Hepatocyte (in vitro differentiated cells): ENCODE measurements at regions not wholly inside any gene's neighbourhood (a gene's known extent, or its start where the extent isn't known, plus 50 kb on each side); places are given as distances from the start of the nearest gene placed in this dataset.

Experiments used
- DNase-seq: peaks from one replicate; pipeline ENCODE4 v3.0.0-alpha.2; 2016; ENCODE audit warnings: low spot score
- H2AFZ ChIP-seq: fragments of 200-600 bp; sonication (generic); 2 replicates; pipeline ENCODE4 v1.6.0; 2016; ENCODE audit warnings: antibody characterized with exemption, mild to moderate bottlenecking
- H3K27ac ChIP-seq: fragments of 200-600 bp; sonication (generic); 2 replicates; pipeline ENCODE4 v1.5.1; 2016; ENCODE audit warnings: mild to moderate bottlenecking
- H3K27me3 ChIP-seq: fragments of 200-600 bp; sonication (generic); 2 replicates; pipeline ENCODE4 v1.6.1; 2016
- H3K36me3 ChIP-seq: fragments of 200-600 bp; sonication (generic); replicated peaks from 2 replicates; pipeline ENCODE4 v1.5.1; 2016; ENCODE audit warnings: low read depth; ENCODE audit not compliant: insufficient read depth
- H3K4me1 ChIP-seq: fragments of 200-600 bp; sonication (generic); 2 replicates; pipeline ENCODE4 v1.5.1; 2016; ENCODE audit warnings: mild to moderate bottlenecking, moderate library complexity; ENCODE audit not compliant: insufficient read depth
- H3K4me2 ChIP-seq: fragments of 200-600 bp; sonication (generic); 2 replicates; pipeline ENCODE4 v1.6.0; 2016
- H3K4me3 ChIP-seq: fragments of 200-600 bp; sonication (generic); 2 replicates; pipeline ENCODE4 v1.5.1; 2016; ENCODE audit warnings: mild to moderate bottlenecking
- H3K79me2 ChIP-seq: fragments of 200-600 bp; sonication (generic); 2 replicates; pipeline ENCODE4 v1.6.0; 2017; ENCODE audit warnings: mild to moderate bottlenecking
- H3K9me2 ChIP-seq: fragments of 200-600 bp; sonication (generic); replicated peaks from 2 replicates; pipeline ENCODE4 v1.6.0; 2017; ENCODE audit warnings: mild to moderate bottlenecking; ENCODE audit not compliant: insufficient read depth
- H3K9me3 ChIP-seq: fragments of 200-600 bp; sonication (generic); 2 replicates; pipeline ENCODE4 v1.5.1; 2016; ENCODE audit warnings: low read depth, mild to moderate bottlenecking
- H4K20me1 ChIP-seq: fragments of 200-600 bp; sonication (generic); 2 replicates; pipeline ENCODE4 v1.6.0; 2016; ENCODE audit warnings: mild to moderate bottlenecking; ENCODE audit not compliant: insufficient read depth, poor library complexity, severe bottlenecking
- EZH2 ChIP-seq: fragments of 200-600 bp; sonication (generic); IDR thresholded peaks from 2 replicates; pipeline ENCODE4 v1.6.1; 2016; ENCODE audit warnings: antibody characterized with exemption, mild to moderate bottlenecking, borderline replicate concordance
- EZH2phosphoT487 ChIP-seq: fragments of 200-600 bp; sonication (generic); IDR thresholded peaks from one replicate; pipeline ENCODE4 v1.6.1; 2018; ENCODE audit warnings: antibody characterized with exemption, mild to moderate bottlenecking, low read depth, moderate library complexity; ENCODE audit not compliant: unreplicated experiment, severe bottlenecking
- WGBS: methylation state at CpG from one replicate; pipeline ENCODE4 v1.1.6; 2016; ENCODE audit warnings: low lambda C conversion rate; ENCODE audit errors: missing lambda C conversion rate; 5-methylcytosine and 5-hydroxymethylcytosine counted together
- TF ChIP-seq, protein P1 (sequence below): fragments of 200-600 bp; sonication (generic); IDR thresholded peaks from 2 replicates; pipeline ENCODE4 v1.5.1; 2016; ENCODE audit warnings: antibody characterized with exemption, mild to moderate bottlenecking; ENCODE audit not compliant: poor library complexity

DNA sequence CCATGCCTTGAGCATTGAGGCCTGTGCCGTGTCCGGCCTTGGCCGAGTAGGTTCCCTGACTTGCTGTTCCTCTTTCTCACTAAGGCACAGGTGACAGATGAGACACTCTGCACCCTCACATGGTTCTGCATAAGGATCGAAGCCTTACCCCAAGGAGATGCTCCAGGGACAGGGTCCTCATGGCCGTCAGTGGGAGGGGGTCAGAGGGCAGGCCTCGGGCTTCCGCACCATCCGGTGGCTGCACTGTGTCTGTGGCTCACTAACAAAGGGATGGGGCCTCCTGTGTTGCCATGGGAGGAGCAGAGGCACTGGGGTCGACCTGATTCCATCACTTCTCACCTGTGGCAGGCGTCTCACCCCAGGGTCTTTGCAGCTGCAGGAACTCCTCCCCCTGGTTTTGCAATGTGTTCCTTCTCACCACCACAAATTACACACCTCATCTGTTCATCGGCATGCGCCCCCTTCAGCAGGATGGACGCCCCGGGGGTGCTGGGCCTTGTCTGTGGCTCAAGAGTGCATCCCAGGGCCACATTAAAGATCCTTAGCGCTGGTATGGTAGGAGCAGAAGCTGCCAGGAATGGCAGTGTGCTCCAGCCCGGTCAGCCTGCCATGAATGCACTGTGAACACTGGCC, 113.3 kb upstream of the SOX1 start:
- Histone ChIP-seq H2AFZ (no peak overlapping the region), H3K9me2 (no peaks in the 10 kb centered on the region), H3K27ac (no peak overlapping the region), H3K27me3 (peaks cover 7% of the 10 kb centered on the region), H3K36me3 (no peaks in the 10 kb centered on the region), H3K4me2 (no peak overlapping the region), H3K4me3 (no peak overlapping the region), H4K20me1 (no peaks in the 10 kb centered on the region), H3K79me2 (no peaks in the 10 kb centered on the region), H3K4me1 (no peaks in the 10 kb centered on the region), H3K9me3 (no peaks in the 10 kb centered on the region)
- 85% methylated on average over 16 of the region's 16 CpGs for WGBS
- TF ChIP-seq, protein P1, sequence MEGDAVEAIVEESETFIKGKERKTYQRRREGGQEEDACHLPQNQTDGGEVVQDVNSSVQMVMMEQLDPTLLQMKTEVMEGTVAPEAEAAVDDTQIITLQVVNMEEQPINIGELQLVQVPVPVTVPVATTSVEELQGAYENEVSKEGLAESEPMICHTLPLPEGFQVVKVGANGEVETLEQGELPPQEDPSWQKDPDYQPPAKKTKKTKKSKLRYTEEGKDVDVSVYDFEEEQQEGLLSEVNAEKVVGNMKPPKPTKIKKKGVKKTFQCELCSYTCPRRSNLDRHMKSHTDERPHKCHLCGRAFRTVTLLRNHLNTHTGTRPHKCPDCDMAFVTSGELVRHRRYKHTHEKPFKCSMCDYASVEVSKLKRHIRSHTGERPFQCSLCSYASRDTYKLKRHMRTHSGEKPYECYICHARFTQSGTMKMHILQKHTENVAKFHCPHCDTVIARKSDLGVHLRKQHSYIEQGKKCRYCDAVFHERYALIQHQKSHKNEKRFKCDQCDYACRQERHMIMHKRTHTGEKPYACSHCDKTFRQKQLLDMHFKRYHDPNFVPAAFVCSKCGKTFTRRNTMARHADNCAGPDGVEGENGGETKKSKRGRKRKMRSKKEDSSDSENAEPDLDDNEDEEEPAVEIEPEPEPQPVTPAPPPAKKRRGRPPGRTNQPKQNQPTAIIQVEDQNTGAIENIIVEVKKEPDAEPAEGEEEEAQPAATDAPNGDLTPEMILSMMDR = no peak
- no peak for TF ChIP-seq EZH2phosphoT487
- DNase-seq = no peak

DNA sequence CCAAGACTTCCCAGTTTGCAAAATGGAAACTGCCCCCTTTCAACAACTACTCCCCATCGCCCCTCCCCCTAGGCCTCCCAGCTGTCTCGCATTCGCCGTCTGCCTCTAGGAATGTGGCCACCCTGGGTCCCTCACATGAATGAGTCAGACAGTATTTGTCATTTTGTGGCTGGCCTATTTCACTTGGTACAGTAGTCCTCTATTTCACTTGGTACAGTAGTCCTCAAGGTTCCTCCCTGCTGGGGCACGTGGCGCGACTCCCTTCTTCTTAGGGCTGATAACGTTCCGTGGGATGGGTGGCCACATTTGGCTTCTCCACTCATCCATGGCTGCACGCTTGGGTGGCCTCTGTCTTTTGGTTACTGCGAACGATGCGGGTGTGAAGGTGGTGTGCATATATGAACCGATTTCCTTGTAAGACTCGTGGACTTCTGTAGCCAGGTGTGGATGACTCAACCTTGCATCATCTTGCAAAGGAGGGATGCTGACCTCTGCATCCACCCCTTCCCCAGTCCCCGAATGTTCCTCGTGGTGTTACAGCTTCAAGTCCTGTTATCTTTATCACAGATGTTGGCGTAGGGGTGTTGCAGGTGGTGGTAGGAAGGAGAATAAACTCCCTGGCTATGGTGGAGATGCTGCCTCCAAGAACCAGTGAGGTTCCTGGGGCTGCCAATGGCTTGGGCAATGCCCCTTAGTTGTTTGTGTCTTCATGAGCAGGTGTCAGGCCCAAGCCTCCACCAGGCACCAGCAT, 112.1 kb upstream of the SOX1 start:
- TF ChIP-seq, protein P1 = no peak
- TF ChIP-seq EZH2 (no peak), EZH2phosphoT487 (no peak)
- Histone ChIP-seq H3K9me3 (no peaks in the 10 kb centered on the region), H3K9me2 (no peaks in the 10 kb centered on the region), H3K4me1 (no peaks in the 10 kb centered on the region), H3K4me3 (no peak overlapping the region), H3K27me3 (peaks cover 7% of the 10 kb centered on the region), H4K20me1 (no peaks in the 10 kb centered on the region), H3K27ac (no peak overlapping the region), H3K79me2 (no peaks in the 10 kb centered on the region), H2AFZ (no peak overlapping the region), H3K4me2 (no peak overlapping the region), H3K36me3 (no peaks in the 10 kb centered on the region)
- DNase-seq = no peak
- 78% methylated on average over 18 of the region's 18 CpGs for WGBS

DNA sequence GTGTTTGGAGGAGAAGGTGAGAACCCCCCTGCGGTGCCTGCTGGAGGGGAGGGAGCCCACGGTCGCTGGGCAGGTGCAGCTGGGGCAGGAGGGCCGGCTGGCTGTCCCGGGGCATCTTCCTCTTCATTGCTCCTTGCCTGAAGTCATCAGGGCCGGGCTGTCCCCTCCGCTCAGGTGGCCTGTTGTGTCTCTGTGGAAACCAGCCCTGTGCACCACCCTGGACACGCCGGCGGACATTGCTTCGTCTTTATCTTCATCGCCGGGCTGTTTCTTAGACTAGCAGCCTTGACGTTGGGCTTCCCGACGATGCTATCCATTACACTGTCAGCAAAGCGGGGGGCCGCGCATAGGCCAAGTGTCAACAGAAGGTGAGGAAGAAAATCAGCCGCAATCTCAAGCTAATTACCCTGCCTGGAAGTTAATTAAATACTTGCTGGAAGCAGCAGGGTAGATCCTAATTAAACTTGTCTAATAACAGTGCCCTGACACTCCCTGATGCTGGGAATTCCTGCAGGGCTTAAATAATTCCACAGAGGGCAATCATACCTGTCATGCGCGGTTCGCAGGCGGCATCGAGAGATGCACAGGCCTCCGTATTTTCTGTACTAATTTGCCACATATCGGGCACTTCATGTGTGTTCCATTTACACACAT, 111.4 kb upstream of the SOX1 start:
- no peak overlapping the region for H3K27ac ChIP-seq
- no peak overlapping the region for H3K4me3 ChIP-seq
- no peak for TF ChIP-seq EZH2phosphoT487
- no peak for TF ChIP-seq EZH2
- TF ChIP-seq, protein P1 = no peak
- H2AFZ ChIP-seq = no peak overlapping the region
- H3K4me2 ChIP-seq = no peak overlapping the region
- WGBS = 65% methylated on average over 24 of the region's 27 CpGs
- no peaks in the 10 kb centered on the region for H3K4me1 ChIP-seq
- no peaks in the 10 kb centered on the region for H3K9me3 ChIP-seq
- peaks cover 7% of the 10 kb centered on the region for H3K27me3 ChIP-seq
- H4K20me1 ChIP-seq = no peaks in the 10 kb centered on the region
- H3K9me2 ChIP-seq = no peaks in the 10 kb centered on the region
- no peaks in the 10 kb centered on the region for H3K36me3 ChIP-seq
- DNase-seq = no peak
- no peaks in the 10 kb centered on the region for H3K79me2 ChIP-seq
